Loucy (cell line): ENCODE measurements at regions not wholly inside any gene's neighbourhood (a gene's known extent, or its start where the extent isn't known, plus 50 kb on each side); places are given as distances from the start of the nearest gene placed in this dataset.

Experiments used
- EZH2phosphoT487 ChIP-seq: fragments of 200-600 bp; IDR thresholded peaks from 2 replicates; pipeline ENCODE4 v1.6.1; 2018; ENCODE audit warnings: antibody characterized with exemption, mild to moderate bottlenecking, moderate library complexity, borderline replicate concordance
- TF ChIP-seq, protein P1 (sequence below): fragments of 200-600 bp; sonication (generic); conservative IDR thresholded peaks from 2 replicates; pipeline ENCODE4 v1.5.1; 2014; ENCODE audit warnings: mild to moderate bottlenecking, antibody characterized with exemption, low read length

DNA sequence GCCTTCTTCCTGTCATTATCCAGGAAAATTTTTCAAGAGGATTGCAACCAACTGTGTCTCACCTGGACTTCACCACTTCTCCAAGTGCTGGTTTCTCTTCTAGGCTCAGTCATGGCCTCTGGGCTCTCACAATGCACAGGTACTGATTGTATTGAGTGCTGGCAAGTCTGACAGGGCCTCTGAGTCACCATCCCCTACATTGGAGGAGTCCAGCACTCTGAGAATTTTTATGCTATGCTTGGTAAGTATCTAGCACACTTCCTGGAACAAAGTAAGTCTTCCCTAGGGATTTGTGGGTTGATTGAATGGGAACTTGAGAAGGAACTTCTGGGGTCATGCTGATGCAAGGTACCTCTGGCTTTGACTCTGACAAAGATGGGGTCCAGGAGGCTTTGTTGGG lies 147.2 kb upstream of the CELF4 start:
- TF ChIP-seq, protein P1, sequence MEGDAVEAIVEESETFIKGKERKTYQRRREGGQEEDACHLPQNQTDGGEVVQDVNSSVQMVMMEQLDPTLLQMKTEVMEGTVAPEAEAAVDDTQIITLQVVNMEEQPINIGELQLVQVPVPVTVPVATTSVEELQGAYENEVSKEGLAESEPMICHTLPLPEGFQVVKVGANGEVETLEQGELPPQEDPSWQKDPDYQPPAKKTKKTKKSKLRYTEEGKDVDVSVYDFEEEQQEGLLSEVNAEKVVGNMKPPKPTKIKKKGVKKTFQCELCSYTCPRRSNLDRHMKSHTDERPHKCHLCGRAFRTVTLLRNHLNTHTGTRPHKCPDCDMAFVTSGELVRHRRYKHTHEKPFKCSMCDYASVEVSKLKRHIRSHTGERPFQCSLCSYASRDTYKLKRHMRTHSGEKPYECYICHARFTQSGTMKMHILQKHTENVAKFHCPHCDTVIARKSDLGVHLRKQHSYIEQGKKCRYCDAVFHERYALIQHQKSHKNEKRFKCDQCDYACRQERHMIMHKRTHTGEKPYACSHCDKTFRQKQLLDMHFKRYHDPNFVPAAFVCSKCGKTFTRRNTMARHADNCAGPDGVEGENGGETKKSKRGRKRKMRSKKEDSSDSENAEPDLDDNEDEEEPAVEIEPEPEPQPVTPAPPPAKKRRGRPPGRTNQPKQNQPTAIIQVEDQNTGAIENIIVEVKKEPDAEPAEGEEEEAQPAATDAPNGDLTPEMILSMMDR = no peak
- TF ChIP-seq EZH2phosphoT487 = no peak
